Nephron progenitor cell (in vitro differentiated cells): ENCODE measurements at regions not wholly inside any gene's neighbourhood (a gene's known extent, or its start where the extent isn't known, plus 50 kb on each side); places are given as distances from the start of the nearest gene placed in this dataset.

Source experiments
- DNase-seq: peaks from one replicate; pipeline ENCODE4 v3.0.0; 2021
- H3K27ac Mint-ChIP-seq: 2 replicates; pipeline ENCODE4 v1.8.0; 2021; ENCODE audit warnings: mild to moderate bottlenecking, moderate library complexity, mixed read lengths
- H3K27me3 Mint-ChIP-seq: 2 replicates; pipeline ENCODE4 v1.8.0; 2021; ENCODE audit warnings: mild to moderate bottlenecking, low read depth, mixed read lengths; ENCODE audit not compliant: poor library complexity
- H3K36me3 Mint-ChIP-seq: 2 replicates; pipeline ENCODE4 v1.8.0; 2021; ENCODE audit warnings: low read depth, mixed read lengths
- H3K4me1 Mint-ChIP-seq: 2 replicates; pipeline ENCODE4 v1.8.0; 2021; ENCODE audit warnings: mixed read lengths
- H3K4me3 Mint-ChIP-seq: 2 replicates; pipeline ENCODE4 v1.8.0; 2021; ENCODE audit warnings: mild to moderate bottlenecking, moderate library complexity, mixed read lengths
- H3K9me3 Mint-ChIP-seq: 2 replicates; pipeline ENCODE4 v1.8.0; 2021; ENCODE audit warnings: mild to moderate bottlenecking, moderate library complexity, mixed read lengths
- CTCF ChIP-seq: fragments of 200-600 bp; sonication (generic); IDR thresholded peaks from 2 replicates; pipeline ENCODE4 v1.5.0; 2021; ENCODE audit warnings: antibody characterized with exemption

GRCh38 chr12:74980510-74980909 lies 229.1 kb downstream of the KCNC2 start:
- peak; percentile 71 for DNase-seq
- no peak for TF ChIP-seq CTCF
- Mint-ChIP-seq H3K9me3 (peaks cover 10% of the 10 kb centered on the region), H3K4me1 (peaks cover 71% of the 10 kb centered on the region), H3K27me3 (peaks cover 4% of the 10 kb centered on the region), H3K4me3 (peak overlapping the region; percentile 62), H3K27ac (peak overlapping the region; percentile 97), H3K36me3 (peaks cover 28% of the 10 kb centered on the region)

- peaks cover 74% of the 10 kb centered on the region for H3K4me1 Mint-ChIP-seq
Measured at GRCh38 chr12:74981541-74981940, 228.1 kb downstream of the KCNC2 start.

GRCh38 chr12:74983917-74984316 lies 225.7 kb downstream of the KCNC2 start:
- Mint-ChIP-seq H3K27me3 (peaks cover 5% of the 10 kb centered on the region), H3K36me3 (peaks cover 5% of the 10 kb centered on the region), H3K27ac (no peak overlapping the region), H3K4me1 (peaks cover 61% of the 10 kb centered on the region), H3K4me3 (no peak overlapping the region), H3K9me3 (peaks cover 3% of the 10 kb centered on the region)
- TF ChIP-seq CTCF, result no peak
- DNase-seq, result no peak

More at GRCh38 chr12:74981541-74981940, 228.1 kb downstream of the KCNC2 start:
- Mint-ChIP-seq H3K36me3 (peaks cover 18% of the 10 kb centered on the region), H3K27ac (peak overlapping the region; percentile 97), H3K27me3 (peaks cover 4% of the 10 kb centered on the region), H3K9me3 (peaks cover 8% of the 10 kb centered on the region), H3K4me3 (peak overlapping the region; percentile 33)
- no peak for TF ChIP-seq CTCF
- DNase-seq, result no peak

GRCh38 chr12:74984631-74985030 lies 225.0 kb downstream of the KCNC2 start:
- TF ChIP-seq CTCF, result no peak
- peak overlapping the region; percentile 58 for H3K27ac Mint-ChIP-seq
- no peak for DNase-seq
- H3K27me3 Mint-ChIP-seq, result peaks cover 9% of the 10 kb centered on the region
- peaks cover 5% of the 10 kb centered on the region for H3K36me3 Mint-ChIP-seq
- peaks cover 58% of the 10 kb centered on the region for H3K4me1 Mint-ChIP-seq
- no peak overlapping the region for H3K4me3 Mint-ChIP-seq
- peaks cover 3% of the 10 kb centered on the region for H3K9me3 Mint-ChIP-seq

GRCh38 chr12:74985293-74985985 lies 224.2 kb downstream of the KCNC2 start:
- no peak for TF ChIP-seq CTCF
- Mint-ChIP-seq H3K4me1 (peaks cover 50% of the 10 kb centered on the region), H3K4me3 (no peak overlapping the region), H3K36me3 (peaks cover 5% of the 10 kb centered on the region), H3K9me3 (peaks cover 3% of the 10 kb centered on the region), H3K27me3 (peaks cover 6% of the 10 kb centered on the region), H3K27ac (no peak overlapping the region)
- no peak for DNase-seq

GRCh38 chr12:74985986-74986319 lies 223.7 kb downstream of the KCNC2 start:
- no peak for DNase-seq
- Mint-ChIP-seq H3K9me3 (peaks cover 3% of the 10 kb centered on the region), H3K36me3 (peaks cover 5% of the 10 kb centered on the region), H3K27ac (no peak overlapping the region), H3K4me3 (no peak overlapping the region), H3K4me1 (peaks cover 45% of the 10 kb centered on the region), H3K27me3 (peaks cover 6% of the 10 kb centered on the region)
- TF ChIP-seq CTCF, result no peak
